H9 (cell line): ENCODE measurements at regions not wholly inside any gene's neighbourhood (a gene's known extent, or its start where the extent isn't known, plus 50 kb on each side); places are given as distances from the start of the nearest gene placed in this dataset.

Experiments
- DNase-seq: peaks from one replicate; pipeline ENCODE4 v3.0.0-alpha.2; 2017
- H2AFZ ChIP-seq: one replicate; pipeline ENCODE4 v1.6.1; 2013; ENCODE audit warnings: mild to moderate bottlenecking, low read length, control low read depth, moderate library complexity
- H2AK5ac ChIP-seq: 2 replicates; pipeline ENCODE4 v1.6.1; 2013; ENCODE audit warnings: low read length, control low read depth, mixed read lengths; ENCODE audit not compliant: insufficient read length
- H2BK120ac ChIP-seq: one replicate; pipeline ENCODE4 v1.6.1; 2013; ENCODE audit warnings: low read depth, mild to moderate bottlenecking, low read length, control low read depth, inconsistent platforms; ENCODE audit not compliant: poor library complexity, severe bottlenecking
- H2BK12ac ChIP-seq: 2 replicates; pipeline ENCODE4 v1.6.1; 2013; ENCODE audit warnings: low read length, control low read depth, mixed read lengths, low read depth; ENCODE audit not compliant: insufficient read length
- H2BK15ac ChIP-seq: 2 replicates; pipeline ENCODE4 v1.6.1; 2013; ENCODE audit warnings: low read depth, low read length, control low read depth
- H2BK20ac ChIP-seq: one replicate; pipeline ENCODE4 v1.6.1; 2013; ENCODE audit warnings: low read depth, mild to moderate bottlenecking, low read length, control low read depth, inconsistent platforms; ENCODE audit not compliant: poor library complexity, severe bottlenecking
- H2BK5ac ChIP-seq: 2 replicates; pipeline ENCODE4 v1.6.1; 2013; ENCODE audit warnings: low read length, control low read depth, mixed read lengths; ENCODE audit not compliant: insufficient read length
- H3K14ac ChIP-seq: 2 replicates; pipeline ENCODE4 v1.6.1; 2013; ENCODE audit warnings: low read length, control low read depth; ENCODE audit not compliant: insufficient read depth
- H3K18ac ChIP-seq: 2 replicates; pipeline ENCODE4 v1.6.1; 2013; ENCODE audit warnings: low read depth, mild to moderate bottlenecking, mixed read lengths, low read length, control low read depth; ENCODE audit not compliant: insufficient read length
- H3K23ac ChIP-seq: 2 replicates; pipeline ENCODE4 v1.6.1; 2013; ENCODE audit warnings: low read length, control low read depth, mixed read lengths, low read depth; ENCODE audit not compliant: insufficient read length
- H3K23me2 ChIP-seq: 2 replicates; pipeline ENCODE4 v1.6.1; 2013; ENCODE audit warnings: low read depth, mild to moderate bottlenecking, mixed read lengths, low read length, control low read depth; ENCODE audit not compliant: insufficient read length, poor library complexity, severe bottlenecking
- H3K27ac ChIP-seq: 2 replicates; pipeline ENCODE4 v1.5.1; 2013; ENCODE audit warnings: low read length, control low read depth, mixed read lengths, low read depth; ENCODE audit not compliant: insufficient read length
- H3K27me3 ChIP-seq: 2 replicates; pipeline ENCODE4 v1.6.1; 2013; ENCODE audit warnings: low read length, control low read depth, inconsistent platforms; ENCODE audit not compliant: insufficient read depth
- H3K4ac ChIP-seq: 2 replicates; pipeline ENCODE4 v1.6.1; 2013; ENCODE audit warnings: low read depth, mild to moderate bottlenecking, control low read depth, inconsistent platforms, low read length, moderate library complexity
- H3K4me1 ChIP-seq: 2 replicates; pipeline ENCODE4 v1.6.1; 2013; ENCODE audit warnings: low read length, control low read depth, inconsistent platforms; ENCODE audit not compliant: insufficient read depth
- H3K4me2 ChIP-seq: 2 replicates; pipeline ENCODE4 v1.6.1; 2013; ENCODE audit warnings: low read length, control low read depth, mixed read lengths; ENCODE audit not compliant: insufficient read length, insufficient read depth
- H3K56ac ChIP-seq: 2 replicates; pipeline ENCODE4 v1.6.1; 2013; ENCODE audit warnings: low read depth, mild to moderate bottlenecking, mixed read lengths, low read length, control low read depth; ENCODE audit not compliant: insufficient read length
- H3K79me1 ChIP-seq: 2 replicates; pipeline ENCODE4 v1.6.1; 2013; ENCODE audit warnings: low read depth, mild to moderate bottlenecking, moderate library complexity, low read length, control low read depth, inconsistent platforms; ENCODE audit not compliant: insufficient read depth, poor library complexity, severe bottlenecking
- H3K79me2 ChIP-seq: 2 replicates; pipeline ENCODE4 v1.6.1; 2013; ENCODE audit warnings: low read length, control low read depth, inconsistent platforms; ENCODE audit not compliant: insufficient read depth
- H3K9ac ChIP-seq: 2 replicates; pipeline ENCODE4 v1.6.1; 2013; ENCODE audit warnings: low read length, control low read depth, mixed read lengths; ENCODE audit not compliant: insufficient read length; ENCODE audit errors: extremely low read depth
- H3K9me3 ChIP-seq: one replicate; pipeline ENCODE4 v1.6.1; 2013; ENCODE audit warnings: low read depth, low read length, inconsistent platforms; ENCODE audit not compliant: control insufficient read depth
- H3T11ph ChIP-seq: one replicate; pipeline ENCODE4 v1.6.1; 2013; ENCODE audit warnings: mild to moderate bottlenecking, low read length, control low read depth, inconsistent platforms
- H4K20me1 ChIP-seq: one replicate; pipeline ENCODE4 v1.6.1; 2013; ENCODE audit not compliant: control insufficient read depth, insufficient read length, insufficient read depth
- H4K5ac ChIP-seq: 2 replicates; pipeline ENCODE4 v1.6.1; 2013; ENCODE audit warnings: low read depth, mild to moderate bottlenecking, mixed read lengths, low read length, control low read depth; ENCODE audit not compliant: insufficient read length
- H4K8ac ChIP-seq: replicated peaks from 2 replicates; pipeline ENCODE4 v1.6.1; 2013; ENCODE audit warnings: low read length, control low read depth, mixed read lengths, low read depth; ENCODE audit not compliant: insufficient read length
- H4K91ac ChIP-seq: 2 replicates; pipeline ENCODE4 v1.6.1; 2013; ENCODE audit warnings: low read depth, mild to moderate bottlenecking, moderate library complexity, mixed read lengths, low read length, control low read depth; ENCODE audit not compliant: insufficient read length
- H3K27ac Mint-ChIP-seq, 3 experiments: 2 replicates in 2 of 3; 3 replicates in 1 of 3; pipeline ENCODE4 v1.8.0; 2020 to 2021; ENCODE audit warnings: mixed read lengths in 3 of 3, mild to moderate bottlenecking in 1 of 3, moderate library complexity in 1 of 3
- H3K27me3 Mint-ChIP-seq: 2 replicates; pipeline ENCODE4 v1.8.0; 2021; ENCODE audit warnings: low read depth, mild to moderate bottlenecking, moderate library complexity, mixed read lengths
- H3K36me3 Mint-ChIP-seq, 3 experiments: 2 replicates in 2 of 3; 3 replicates in 1 of 3; pipeline ENCODE4 v1.8.0; 2020 to 2021; ENCODE audit warnings: low read depth in 3 of 3, mixed read lengths in 3 of 3; ENCODE audit not compliant: insufficient read depth in 1 of 3
- H3K4me1 Mint-ChIP-seq, 2 experiments: 2 replicates each; pipeline ENCODE4 v1.8.0; 2020; ENCODE audit warnings: mixed read lengths in 2 of 2
- H3K4me3 Mint-ChIP-seq, 2 experiments: 2 replicates in 1 of 2; 3 replicates in 1 of 2; pipeline ENCODE4 v1.8.0; 2020 to 2021; ENCODE audit warnings: mild to moderate bottlenecking in 2 of 2, mixed read lengths in 2 of 2, moderate library complexity in 1 of 2
- H3K9me3 Mint-ChIP-seq, 2 experiments: 2 replicates in 1 of 2; 3 replicates in 1 of 2; pipeline ENCODE4 v1.8.0; 2020; ENCODE audit warnings: mild to moderate bottlenecking in 2 of 2, mixed read lengths in 2 of 2, moderate library complexity in 1 of 2
- WGBS: extraction: QIAGEN DNeasy Blood & Tissue Kit; methylation state at CpG from one replicate; pipeline ENCODE4 v1.1.7; 2013; ENCODE audit warnings: missing lambda C conversion rate, low lambda C conversion rate, mixed read lengths; ENCODE audit not compliant: insufficient read length; ENCODE audit errors: extremely low coverage; 5-methylcytosine and 5-hydroxymethylcytosine counted together
- TF ChIP-seq, protein P1 (sequence below): fragments of 200-600 bp; sonication (generic); conservative IDR thresholded peaks from 3 replicates; pipeline ENCODE4 v1.8.0; 2021; ENCODE audit warnings: antibody characterized with exemption, mild to moderate bottlenecking

DNA sequence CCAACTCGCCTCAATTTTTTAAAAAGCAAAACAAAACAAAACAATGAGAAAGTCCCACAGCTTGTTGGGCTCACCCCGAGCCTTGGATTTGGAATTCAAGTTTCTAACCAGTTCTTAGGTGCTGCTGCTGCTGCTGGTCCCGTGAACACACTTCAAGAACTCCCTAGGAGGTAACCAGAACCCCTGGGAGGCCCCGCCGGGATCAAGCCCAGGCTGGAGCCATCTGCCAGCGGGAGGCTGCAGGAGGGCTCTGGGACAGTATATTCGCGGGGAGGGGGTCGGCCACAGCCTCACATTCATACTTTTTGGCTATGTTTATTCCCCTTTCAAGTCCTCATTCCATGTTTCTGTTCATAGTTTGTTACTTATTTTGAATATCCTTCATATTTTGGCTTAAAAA, 223.4 kb downstream of the TFCP2L1 start:
- Histone ChIP-seq H4K8ac (no peak overlapping the region), H3K14ac (no peak overlapping the region), H3K27ac (no peak overlapping the region), H3K79me1 (no peaks in the 10 kb centered on the region), H3T11ph (no peak overlapping the region), H2BK15ac (no peak overlapping the region), H3K56ac (no peak overlapping the region), H3K9ac (no peak overlapping the region), H2BK5ac (no peak overlapping the region), H2BK12ac (no peak overlapping the region), H3K18ac (no peak overlapping the region), H3K4ac (no peak overlapping the region), H4K20me1 (no peaks in the 10 kb centered on the region), H2BK20ac (no peak overlapping the region), H4K5ac (no peak overlapping the region), H2BK120ac (no peak overlapping the region), H3K79me2 (no peaks in the 10 kb centered on the region), H4K91ac (no peak overlapping the region), H2AK5ac (no peak overlapping the region), H2AFZ (no peak overlapping the region), H3K23ac (no peak overlapping the region), H3K27me3 (no peaks in the 10 kb centered on the region), H3K4me2 (no peak overlapping the region), H3K4me1 (no peaks in the 10 kb centered on the region), H3K23me2 (no peaks in the 10 kb centered on the region), H3K9me3 (no peaks in the 10 kb centered on the region)
- Mint-ChIP-seq H3K27me3 (peaks cover 93% of the 10 kb centered on the region), H3K36me3 (no peaks in the 10 kb centered on the region), H3K4me3 (no peak overlapping the region), H3K27ac (no peak overlapping the region), H3K9me3 (no peaks in the 10 kb centered on the region; a peak in 1 of 5 replicates), H3K4me1 (peaks cover 13% of the 10 kb centered on the region in 2 experiments)
- no peak for DNase-seq
- no CpG with 5 or more reads among the region's 9 CpGs for WGBS
- TF ChIP-seq, protein P1, sequence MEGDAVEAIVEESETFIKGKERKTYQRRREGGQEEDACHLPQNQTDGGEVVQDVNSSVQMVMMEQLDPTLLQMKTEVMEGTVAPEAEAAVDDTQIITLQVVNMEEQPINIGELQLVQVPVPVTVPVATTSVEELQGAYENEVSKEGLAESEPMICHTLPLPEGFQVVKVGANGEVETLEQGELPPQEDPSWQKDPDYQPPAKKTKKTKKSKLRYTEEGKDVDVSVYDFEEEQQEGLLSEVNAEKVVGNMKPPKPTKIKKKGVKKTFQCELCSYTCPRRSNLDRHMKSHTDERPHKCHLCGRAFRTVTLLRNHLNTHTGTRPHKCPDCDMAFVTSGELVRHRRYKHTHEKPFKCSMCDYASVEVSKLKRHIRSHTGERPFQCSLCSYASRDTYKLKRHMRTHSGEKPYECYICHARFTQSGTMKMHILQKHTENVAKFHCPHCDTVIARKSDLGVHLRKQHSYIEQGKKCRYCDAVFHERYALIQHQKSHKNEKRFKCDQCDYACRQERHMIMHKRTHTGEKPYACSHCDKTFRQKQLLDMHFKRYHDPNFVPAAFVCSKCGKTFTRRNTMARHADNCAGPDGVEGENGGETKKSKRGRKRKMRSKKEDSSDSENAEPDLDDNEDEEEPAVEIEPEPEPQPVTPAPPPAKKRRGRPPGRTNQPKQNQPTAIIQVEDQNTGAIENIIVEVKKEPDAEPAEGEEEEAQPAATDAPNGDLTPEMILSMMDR: no peak
